ENCODE measurements at regions not wholly inside any gene's neighbourhood (a gene's known extent, or its start where the extent isn't known, plus 50 kb on each side); places are given as distances from the start of the nearest gene placed in this dataset.
"Not testable (repeated sequence)": the region's sequence is repeated elsewhere in the genome, so short reads cannot be mapped to it uniquely, and the experiment has no call there.

DNA sequence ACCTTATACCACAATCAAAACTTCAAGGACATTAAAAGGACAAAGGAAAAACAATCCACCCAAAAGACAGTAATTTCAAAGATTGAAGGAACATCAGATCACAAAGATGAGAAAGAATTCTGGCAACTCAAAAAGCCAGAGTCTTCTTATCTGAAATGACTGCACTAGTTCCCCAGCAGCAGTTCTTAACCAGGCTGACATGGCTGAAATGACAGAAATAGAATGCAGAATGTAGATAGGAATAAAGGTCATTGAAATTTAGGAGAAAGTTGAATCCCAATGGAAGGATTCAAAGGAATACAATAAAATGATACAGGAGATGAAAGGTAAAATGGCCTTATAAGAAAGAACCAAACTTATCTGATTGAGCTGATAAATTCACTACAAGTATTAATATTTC is 231.4 kb downstream of the CD109 start:
- Histone ChIP-seq H4K20me1 (ENCODE audit: control insufficient read depth, insufficient read depth, low read length, poor library complexity, severe bottlenecking) (no peaks in the 10 kb centered on the region), H2AFZ (ENCODE audit: insufficient read depth, low read depth, low read length, poor library complexity, severe bottlenecking) (no peak overlapping the region), H3K9me3 (ENCODE audit: control extremely low read depth in 1 of 3, control insufficient read depth in 2 of 3, insufficient read depth in 1 of 3, low read length in 2 of 3) (peaks cover 0 to 7% (median 0%) of the 10 kb centered on the region in 3 donors), H3K27me3 (replicated peaks in 1 of 4; ENCODE audit: control extremely low read depth in 1 of 4, control insufficient read depth in 3 of 4, insufficient read depth in 4 of 4, low read length in 3 of 4) (no peaks in the 10 kb centered on the region), H3K36me3 (replicated peaks in 1 of 2; ENCODE audit: control extremely low read depth in 1 of 2, control insufficient read depth in 1 of 2, extremely low read depth in 1 of 2, insufficient read depth in 2 of 2, low read length in 1 of 2) (no peaks in the 10 kb centered on the region), H3K4me1 (ENCODE audit: control insufficient read depth in 2 of 2, insufficient read depth in 2 of 2, low read length in 2 of 2) (no peaks in the 10 kb centered on the region), H3K79me2 (ENCODE audit: control insufficient read depth, insufficient read depth, low read length) (no peaks in the 10 kb centered on the region), H3K4me2 (replicated peaks; ENCODE audit: low read depth, low read length, poor library complexity, severe bottlenecking) (no peak overlapping the region), H3K27ac (ENCODE audit: low read length in 2 of 2) (no peak overlapping the region), H3K4me3 (ENCODE audit: control extremely low read depth in 1 of 5, extremely low read depth in 1 of 5, insufficient read depth in 1 of 5, low read depth in 2 of 5, low read length in 4 of 5) (no peak overlapping the region), H3K9ac (ENCODE audit: low read length) (no peak overlapping the region)
- intact Hi-C loops (cut with micrococcal nuclease) = no loop called here
- H3K4me1 Mint-ChIP-seq = no peaks in the 10 kb centered on the region
- H3K4me3 Mint-ChIP-seq = no peak overlapping the region
- DNase-seq (no peak), ATAC-seq (ENCODE audit: low read depth) (no peak)
- ChIA-PET CTCF (no interaction called here), POLR2A (no interaction called here)
- H3K27ac Mint-ChIP-seq = no peak overlapping the region
- no peaks in the 10 kb centered on the region for H3K27me3 Mint-ChIP-seq
- peaks cover 12% of the 10 kb centered on the region for H3K9me3 Mint-ChIP-seq (ENCODE audit: insufficient read depth)
- TF ChIP-seq, protein P1, sequence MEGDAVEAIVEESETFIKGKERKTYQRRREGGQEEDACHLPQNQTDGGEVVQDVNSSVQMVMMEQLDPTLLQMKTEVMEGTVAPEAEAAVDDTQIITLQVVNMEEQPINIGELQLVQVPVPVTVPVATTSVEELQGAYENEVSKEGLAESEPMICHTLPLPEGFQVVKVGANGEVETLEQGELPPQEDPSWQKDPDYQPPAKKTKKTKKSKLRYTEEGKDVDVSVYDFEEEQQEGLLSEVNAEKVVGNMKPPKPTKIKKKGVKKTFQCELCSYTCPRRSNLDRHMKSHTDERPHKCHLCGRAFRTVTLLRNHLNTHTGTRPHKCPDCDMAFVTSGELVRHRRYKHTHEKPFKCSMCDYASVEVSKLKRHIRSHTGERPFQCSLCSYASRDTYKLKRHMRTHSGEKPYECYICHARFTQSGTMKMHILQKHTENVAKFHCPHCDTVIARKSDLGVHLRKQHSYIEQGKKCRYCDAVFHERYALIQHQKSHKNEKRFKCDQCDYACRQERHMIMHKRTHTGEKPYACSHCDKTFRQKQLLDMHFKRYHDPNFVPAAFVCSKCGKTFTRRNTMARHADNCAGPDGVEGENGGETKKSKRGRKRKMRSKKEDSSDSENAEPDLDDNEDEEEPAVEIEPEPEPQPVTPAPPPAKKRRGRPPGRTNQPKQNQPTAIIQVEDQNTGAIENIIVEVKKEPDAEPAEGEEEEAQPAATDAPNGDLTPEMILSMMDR (IDR thresholded peaks at IDR 0.05) = no peak
- TF ChIP-seq EZH2 (IDR thresholded peaks at IDR 0.05; ENCODE audit: borderline replicate concordance, insufficient read depth, low read depth, low read length, poor library complexity, severe bottlenecking) = no peak

DNA sequence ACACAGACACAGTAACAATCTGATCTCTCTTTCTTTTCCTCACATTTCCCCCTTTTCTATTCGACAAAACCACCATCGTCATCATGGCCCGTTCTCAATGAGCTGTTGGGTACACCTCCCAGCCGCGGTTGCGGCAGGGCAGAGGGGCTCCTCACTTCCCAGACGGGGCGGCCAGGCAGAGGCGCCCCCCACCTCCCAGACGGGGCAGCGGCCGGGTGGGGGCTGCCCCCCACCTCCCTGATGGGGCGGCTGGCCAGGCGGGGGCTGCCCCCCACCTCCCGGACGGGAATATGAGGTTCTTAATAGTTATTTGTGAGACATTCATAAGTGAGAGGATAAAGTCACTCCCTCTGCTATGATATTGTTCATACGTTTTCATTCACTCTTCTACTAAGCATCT is 229.7 kb downstream of the CD109 start:
- CTCF ChIA-PET; H3K4me3 Mint-ChIP-seq; ATAC-seq (ENCODE audit: low read depth); H3K4me1 ChIP-seq (ENCODE audit: control insufficient read depth in 2 of 2, insufficient read depth in 2 of 2, low read length in 2 of 2); H3K9me3 ChIP-seq (ENCODE audit: control extremely low read depth in 1 of 3, control insufficient read depth in 2 of 3, insufficient read depth in 1 of 3, low read length in 2 of 3); H3K4me3 ChIP-seq (ENCODE audit: control extremely low read depth in 1 of 5, extremely low read depth in 1 of 5, insufficient read depth in 1 of 5, low read depth in 2 of 5, low read length in 4 of 5); H3K27ac Mint-ChIP-seq; H3K4me1 Mint-ChIP-seq; H3K79me2 ChIP-seq (ENCODE audit: control insufficient read depth, insufficient read depth, low read length); H3K4me2 ChIP-seq (replicated peaks; ENCODE audit: low read depth, low read length, poor library complexity, severe bottlenecking); H3K9me3 Mint-ChIP-seq (ENCODE audit: insufficient read depth); H2AFZ ChIP-seq (ENCODE audit: insufficient read depth, low read depth, low read length, poor library complexity, severe bottlenecking); H4K20me1 ChIP-seq (ENCODE audit: control insufficient read depth, insufficient read depth, low read length, poor library complexity, severe bottlenecking); H3K27me3 Mint-ChIP-seq; intact Hi-C loops (cut with micrococcal nuclease); H3K27me3 ChIP-seq (replicated peaks in 1 of 4; ENCODE audit: control extremely low read depth in 1 of 4, control insufficient read depth in 3 of 4, insufficient read depth in 4 of 4, low read length in 3 of 4); H3K27ac ChIP-seq (ENCODE audit: low read length in 2 of 2); H3K9ac ChIP-seq (ENCODE audit: low read length); POLR2A ChIA-PET; DNase-seq; H3K36me3 ChIP-seq (replicated peaks in 1 of 2; ENCODE audit: control extremely low read depth in 1 of 2, control insufficient read depth in 1 of 2, extremely low read depth in 1 of 2, insufficient read depth in 2 of 2, low read length in 1 of 2): not testable (repeated sequence)
- WGBS (ENCODE audit: insufficient coverage) = 97% methylated on average over 8 of the region's 17 CpGs
